HepG2 (cell line): ENCODE measurements at regions not wholly inside any gene's neighbourhood (a gene's known extent, or its start where the extent isn't known, plus 50 kb on each side); places are given as distances from the start of the nearest gene placed in this dataset.

ENCODE experiments used
- BCL3 ChIP-seq: sonication (generic); formaldehyde crosslinking; IDR thresholded peaks from 2 replicates; pipeline ENCODE4 v1.5.1; 2020; ENCODE audit warnings: mild to moderate bottlenecking, missing genetic modification reagents, moderate library complexity
- BORCS8-MEF2B ChIP-seq: sonication (generic); formaldehyde crosslinking; IDR thresholded peaks from 2 replicates; pipeline ENCODE4 v1.8.0; 2022; ENCODE audit warnings: mild to moderate bottlenecking, missing genetic modification reagents
- MYNN ChIP-seq: sonication (generic); formaldehyde crosslinking; IDR thresholded peaks from 2 replicates; pipeline ENCODE4 v1.4.0; 2020; ENCODE audit warnings: mild to moderate bottlenecking, low read depth, missing genetic modification reagents
- NCOR1 ChIP-seq: fragments of 200-600 bp; sonication (generic); IDR thresholded peaks from 2 replicates; pipeline ENCODE4 v1.7.0; 2017; ENCODE audit warnings: antibody characterized with exemption, low read length, borderline replicate concordance
- NFAT5 ChIP-seq: sonication (generic); formaldehyde crosslinking; IDR thresholded peaks from 2 replicates; pipeline ENCODE4 v1.4.0; 2020; ENCODE audit warnings: missing genetic modification reagents
- NFKBIZ ChIP-seq: IDR thresholded peaks from 2 replicates; pipeline ENCODE4 v1.6.1; 2018; ENCODE audit warnings: missing genetic modification reagents, missing compliant biosample characterization
- PCBP2 ChIP-seq: fragments of 200-400 bp; formaldehyde crosslinking; optimal IDR thresholded peaks from 2 replicates; pipeline ENCODE3; 2018; ENCODE audit warnings: low read length, low read depth; ENCODE audit not compliant: poor library complexity, severe bottlenecking
- POLR2AphosphoS2 ChIP-seq: IDR thresholded peaks from 2 replicates; pipeline ENCODE4 v1.6.1; 2011; ENCODE audit warnings: low read depth, low read length, improper control_type of control experiment
- RBM22 ChIP-seq: fragments of 200-400 bp; formaldehyde crosslinking; optimal IDR thresholded peaks from 2 replicates; pipeline ENCODE3; 2017; ENCODE audit warnings: mild to moderate bottlenecking, low read length, moderate library complexity
- SKI ChIP-seq: fragments of 450-650 bp; IDR thresholded peaks from one replicate; pipeline ENCODE4 v1.6.1; 2018; ENCODE audit warnings: mild to moderate bottlenecking; ENCODE audit not compliant: partially characterized antibody
- STAG1 ChIP-seq: sonication (generic); formaldehyde crosslinking; IDR thresholded peaks from 2 replicates; pipeline ENCODE4 v1.4.0; 2020; ENCODE audit warnings: missing genetic modification reagents
- ZHX1 ChIP-seq: sonication (generic); formaldehyde crosslinking; IDR thresholded peaks from 2 replicates; pipeline ENCODE4 v1.8.1; 2022; ENCODE audit warnings: low read depth, mild to moderate bottlenecking, missing genetic modification reagents
- ZMYM4 ChIP-seq: sonication (generic); formaldehyde crosslinking; IDR thresholded peaks from 2 replicates; pipeline ENCODE4 v1.8.1; 2023; ENCODE audit warnings: mild to moderate bottlenecking, missing genetic modification reagents
- ZNF253 ChIP-seq: sonication (generic); formaldehyde crosslinking; IDR thresholded peaks from 2 replicates; pipeline ENCODE4 v1.8.0; 2022; ENCODE audit warnings: mild to moderate bottlenecking, missing genetic modification reagents, borderline replicate concordance
- ZNF276 ChIP-seq: sonication (generic); formaldehyde crosslinking; IDR thresholded peaks from 2 replicates; pipeline ENCODE4 v1.4.0; 2020; ENCODE audit warnings: mild to moderate bottlenecking, low read depth, missing genetic modification reagents
- ZNF331 ChIP-seq: sonication (generic); formaldehyde crosslinking; IDR thresholded peaks from 2 replicates; pipeline ENCODE4 v1.4.0; 2020; ENCODE audit warnings: missing genetic modification reagents
- ZNF546 ChIP-seq: sonication (generic); formaldehyde crosslinking; conservative IDR thresholded peaks from 2 replicates; pipeline ENCODE4 v1.8.1; 2023; ENCODE audit warnings: mild to moderate bottlenecking, missing genetic modification reagents
- ZSCAN22 ChIP-seq: sonication (generic); formaldehyde crosslinking; IDR thresholded peaks from 2 replicates; pipeline ENCODE4 v1.4.0; 2020; ENCODE audit warnings: mild to moderate bottlenecking, missing genetic modification reagents

GRCh38 chr7:66535414-66536329 lies 93.0 kb upstream of the KCTD7 start (continued):
- TF ChIP-seq ZHX1 (CRISPR knock-in tag) (no peak), SKI (peak; percentile 63), BCL3 (CRISPR knock-in tag) (peak; percentile 57; the same call in 1 of the 2 replicates), PCBP2 (no peak), NCOR1 (peak; percentile 75), ZSCAN22 (peak; percentile 80; the same call in 1 of the 2 replicates), POLR2AphosphoS2 (no peak), ZNF253 (CRISPR knock-in tag) (no peak), STAG1 (CRISPR knock-in tag) (no peak), ZNF546 (CRISPR knock-in tag) (no peak), RBM22 (peak; percentile 58), MYNN (CRISPR knock-in tag) (no peak), ZNF331 (CRISPR knock-in tag) (peak; percentile 91), ZMYM4 (CRISPR knock-in tag) (peak; percentile 83), NFKBIZ (no peak), ZNF276 (CRISPR knock-in tag) (peak; percentile 59; the same call in 1 of the 2 replicates), NFAT5 (CRISPR knock-in tag) (no peak), BORCS8-MEF2B (CRISPR knock-in tag) (no peak)
